Mesenchymal stem cell (in vitro differentiated cells and primary cell): ENCODE measurements at regions not wholly inside any gene's neighbourhood (a gene's known extent, or its start where the extent isn't known, plus 50 kb on each side); places are given as distances from the start of the nearest gene placed in this dataset.
A peak's percentile ranks its signal among the peaks of the same experiment; 100 is the strongest.

Experiments used
- DNase-seq: peaks from one replicate; pipeline ENCODE4 v3.0.0-alpha.2; 2013
- H2AFZ ChIP-seq: one replicate; pipeline ENCODE4 v1.6.1; 2013; ENCODE audit warnings: low read depth, mild to moderate bottlenecking, control low read depth, inconsistent platforms, low read length, moderate library complexity
- H2AK5ac ChIP-seq: 2 replicates; pipeline ENCODE4 v1.6.1; 2013; ENCODE audit warnings: low read length, moderate library complexity, mild to moderate bottlenecking, inconsistent platforms; ENCODE audit not compliant: severe bottlenecking
- H2BK120ac ChIP-seq: one replicate; pipeline ENCODE4 v1.6.1; 2013; ENCODE audit warnings: low read depth, mild to moderate bottlenecking, inconsistent platforms, low read length, moderate library complexity
- H2BK12ac ChIP-seq, 2 experiments: one replicate each; pipeline ENCODE4 v1.6.1; 2013; ENCODE audit warnings: inconsistent platforms in 2 of 2, low read length in 2 of 2, mild to moderate bottlenecking in 2 of 2, moderate library complexity in 2 of 2, control low read depth in 1 of 2
- H2BK15ac ChIP-seq: one replicate; pipeline ENCODE4 v1.6.1; 2013; ENCODE audit warnings: mild to moderate bottlenecking, low read depth, inconsistent platforms; ENCODE audit not compliant: poor library complexity, severe bottlenecking
- H2BK5ac ChIP-seq: 2 replicates; pipeline ENCODE4 v1.6.1; 2013; ENCODE audit warnings: low read depth, mild to moderate bottlenecking, low read length, control low read depth, inconsistent platforms; ENCODE audit not compliant: poor library complexity, severe bottlenecking
- H3K14ac ChIP-seq, 2 experiments: one replicate each; pipeline ENCODE4 v1.6.1; 2013; ENCODE audit warnings: inconsistent platforms in 2 of 2, low read length in 2 of 2, control low read depth in 1 of 2, mild to moderate bottlenecking in 1 of 2, moderate library complexity in 1 of 2
- H3K18ac ChIP-seq, 2 experiments: one replicate each; pipeline ENCODE4 v1.6.1; 2013; ENCODE audit warnings: inconsistent platforms in 2 of 2, low read length in 2 of 2, control low read depth in 1 of 2, low read depth in 1 of 2, mild to moderate bottlenecking in 1 of 2
- H3K23ac ChIP-seq, 2 experiments: one replicate each; pipeline ENCODE4 v1.6.1; 2013; ENCODE audit warnings: inconsistent platforms in 2 of 2, low read length in 2 of 2, mild to moderate bottlenecking in 2 of 2, moderate library complexity in 2 of 2, control low read depth in 1 of 2
- H3K27ac ChIP-seq: 2 replicates; pipeline ENCODE4 v1.5.1; 2013; ENCODE audit warnings: mild to moderate bottlenecking, moderate library complexity, low read length, control low read depth, inconsistent platforms; ENCODE audit not compliant: poor library complexity, severe bottlenecking
- H3K27me3 ChIP-seq, 2 experiments: 2 replicates each; pipeline versions ENCODE4 v1.6.1 to v1.7.0; 2013; ENCODE audit warnings: low read length in 2 of 2, mild to moderate bottlenecking in 2 of 2, moderate library complexity in 2 of 2, control low read depth in 1 of 2, inconsistent platforms in 1 of 2; ENCODE audit not compliant: control insufficient read depth in 1 of 2, insufficient read depth in 1 of 2
- H3K36me3 ChIP-seq, 2 experiments: 2 replicates each; pipeline versions ENCODE4 v1.6.1 to v1.7.0; 2013; ENCODE audit warnings: low read length in 2 of 2, control low read depth in 1 of 2, inconsistent platforms in 1 of 2, low read depth in 1 of 2, mild to moderate bottlenecking in 1 of 2; ENCODE audit not compliant: insufficient read depth in 2 of 2, control insufficient read depth in 1 of 2
- H3K4ac ChIP-seq, 2 experiments: one replicate each; pipeline ENCODE4 v1.6.1; 2013; ENCODE audit warnings: inconsistent platforms in 2 of 2, low read length in 2 of 2, mild to moderate bottlenecking in 2 of 2, moderate library complexity in 2 of 2, control low read depth in 1 of 2, low read depth in 1 of 2
- H3K4me1 ChIP-seq: 2 replicates; pipeline ENCODE4 v1.6.1; 2013; ENCODE audit warnings: low read depth, low read length, control low read depth; ENCODE audit not compliant: control insufficient read depth, insufficient read depth
- H3K4me2 ChIP-seq: 2 replicates; pipeline ENCODE4 v1.6.1; 2013; ENCODE audit warnings: low read length, mild to moderate bottlenecking, inconsistent platforms; ENCODE audit not compliant: poor library complexity, severe bottlenecking
- H3K4me3 ChIP-seq, 2 experiments: 2 replicates each; pipeline versions ENCODE4 v1.5.1 to v1.7.0; 2013; ENCODE audit warnings: low read length in 2 of 2, mild to moderate bottlenecking in 2 of 2, control low read depth in 1 of 2, low read depth in 1 of 2; ENCODE audit not compliant: insufficient read depth in 1 of 2
- H3K79me1 ChIP-seq: replicated peaks from 2 replicates; pipeline ENCODE4 v1.6.1; 2013; ENCODE audit warnings: mild to moderate bottlenecking, control low read depth, low read length, inconsistent platforms; ENCODE audit not compliant: poor library complexity, severe bottlenecking
- H3K9ac ChIP-seq: 2 replicates; pipeline ENCODE4 v1.7.0; 2013; ENCODE audit warnings: mild to moderate bottlenecking, low read length, moderate library complexity
- H3K9me3 ChIP-seq: 2 replicates; pipeline ENCODE4 v1.7.0; 2013; ENCODE audit warnings: mild to moderate bottlenecking, low read length; ENCODE audit not compliant: control insufficient read depth
- H4K8ac ChIP-seq: one replicate; pipeline ENCODE4 v1.6.1; 2013; ENCODE audit warnings: inconsistent platforms, mild to moderate bottlenecking, low read length, moderate library complexity
- H4K91ac ChIP-seq: one replicate; pipeline ENCODE4 v1.6.1; 2013; ENCODE audit warnings: mild to moderate bottlenecking, low read length, inconsistent platforms
- WGBS: methylation state at CpG from one replicate; pipeline ENCODE4 v1.1.7; 2013; ENCODE audit warnings: mixed read lengths; 5-methylcytosine and 5-hydroxymethylcytosine counted together

- 97% methylated on average over 9 of the region's 9 CpGs for WGBS
- H2BK15ac ChIP-seq: no peak overlapping the region
These were observed 55.3 kb upstream of the HAAO start for GRCh38 chr2:42847596-42848151.

GRCh38 chr2:42846932-42847595 is 54.7 kb upstream of the HAAO start:
- H3K27ac ChIP-seq: no peak overlapping the region
- H3K9me3 ChIP-seq: no peaks in the 10 kb centered on the region
- H3K18ac ChIP-seq: peak overlapping the region; percentile 61 to 84
- no peak overlapping the region for H2BK5ac ChIP-seq
- H2AK5ac ChIP-seq: no peak overlapping the region
- peak overlapping the region in 1 of 2 experiments; percentile 55 for H3K4ac ChIP-seq
- H2BK12ac ChIP-seq: peak overlapping the region; percentile 7 to 85
- H3K4me2 ChIP-seq: no peak overlapping the region
- H3K79me1 ChIP-seq: no peaks in the 10 kb centered on the region
- H2BK120ac ChIP-seq: no peak overlapping the region
- peak overlapping the region; percentile 67 for H4K91ac ChIP-seq
- H3K9ac ChIP-seq: no peak overlapping the region
- H3K14ac ChIP-seq: peak overlapping the region in 1 of 2 experiments; percentile 61
- H3K23ac ChIP-seq: no peak overlapping the region
- H4K8ac ChIP-seq: peak overlapping the region; percentile 0
- peaks cover 8% of the 10 kb centered on the region for H3K4me1 ChIP-seq
- H3K27me3 ChIP-seq: no peaks in the 10 kb centered on the region
- no peak for DNase-seq
- no peak overlapping the region for H2AFZ ChIP-seq
- WGBS: 89% methylated on average over 9 of the region's 9 CpGs
- H2BK15ac ChIP-seq: peak overlapping the region; percentile 87
- no peak overlapping the region for H3K4me3 ChIP-seq
- H3K36me3 ChIP-seq: no peaks in the 10 kb centered on the region

More at GRCh38 chr2:42847596-42848151, 55.3 kb upstream of the HAAO start:
- H3K9me3 ChIP-seq: no peaks in the 10 kb centered on the region
- DNase-seq: no peak
- no peak overlapping the region for H3K4me2 ChIP-seq
- no peak overlapping the region for H3K9ac ChIP-seq
- no peak overlapping the region for H3K4me3 ChIP-seq
- H2AK5ac ChIP-seq: no peak overlapping the region
- no peak overlapping the region for H3K27ac ChIP-seq
- peak overlapping the region; percentile 7 to 20 for H2BK12ac ChIP-seq
- H4K8ac ChIP-seq: no peak overlapping the region
- peaks cover 8% of the 10 kb centered on the region for H3K4me1 ChIP-seq
- peak overlapping the region; percentile 14 for H4K91ac ChIP-seq
- peak overlapping the region; percentile 0 to 15 for H3K4ac ChIP-seq
- peak overlapping the region; percentile 58 for H2BK120ac ChIP-seq
- no peak overlapping the region for H3K23ac ChIP-seq
- H3K79me1 ChIP-seq: no peaks in the 10 kb centered on the region
- H3K14ac ChIP-seq: no peak overlapping the region
- H3K27me3 ChIP-seq: no peaks in the 10 kb centered on the region
- peak overlapping the region; percentile 34 to 84 for H3K18ac ChIP-seq
- H2BK5ac ChIP-seq: no peak overlapping the region
- no peak overlapping the region for H2AFZ ChIP-seq
- no peaks in the 10 kb centered on the region for H3K36me3 ChIP-seq

DNA sequence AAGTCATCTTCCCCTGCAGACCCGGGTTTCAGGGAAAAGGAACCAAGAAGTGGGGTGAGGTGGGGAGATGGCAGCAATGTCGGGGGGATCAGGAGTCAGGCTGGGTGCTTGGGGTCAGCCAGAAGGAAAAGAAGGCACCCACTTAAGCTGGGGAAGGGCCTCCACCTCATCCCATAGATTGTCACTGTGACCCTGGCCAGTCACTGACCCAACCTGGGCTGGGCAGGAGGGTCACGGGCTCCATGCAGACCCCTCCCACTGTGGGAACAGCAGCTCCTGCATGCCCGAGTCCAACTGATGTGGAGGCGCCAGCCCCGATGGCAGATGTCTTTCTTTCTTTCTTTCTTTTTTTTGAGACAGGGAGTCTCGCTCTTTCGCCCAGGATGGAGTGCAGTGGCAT is 53.6 kb upstream of the HAAO start:
- Histone ChIP-seq H3K18ac (peak overlapping the region; percentile 97 to 98), H3K27me3 (no peaks in the 10 kb centered on the region), H2BK15ac (peak overlapping the region; percentile 94), H2BK12ac (peak overlapping the region; percentile 87 to 100), H3K36me3 (no peaks in the 10 kb centered on the region), H4K8ac (peak overlapping the region; percentile 93), H3K14ac (peak overlapping the region; percentile 28 to 85), H2BK5ac (no peak overlapping the region), H3K4me1 (peaks cover 7% of the 10 kb centered on the region), H4K91ac (peak overlapping the region; percentile 91), H3K4ac (peak overlapping the region; percentile 15 to 99), H3K27ac (no peak overlapping the region), H3K4me3 (no peak overlapping the region), H3K4me2 (no peak overlapping the region), H3K9ac (no peak overlapping the region), H2BK120ac (peak overlapping the region; percentile 77), H3K79me1 (no peaks in the 10 kb centered on the region), H3K9me3 (no peaks in the 10 kb centered on the region), H3K23ac (peak overlapping the region; percentile 81 to 96), H2AK5ac (no peak overlapping the region), H2AFZ (peak overlapping the region; percentile 21)
- no peak for DNase-seq
- WGBS: 70% methylated on average over 6 of the region's 8 CpGs

- no peak overlapping the region for H3K27ac ChIP-seq
- peak overlapping the region; percentile 77 for H2BK120ac ChIP-seq
- H2BK12ac ChIP-seq: peak overlapping the region; percentile 95 to 100
- H2BK15ac ChIP-seq: peak overlapping the region; percentile 94
- H3K36me3 ChIP-seq: no peaks in the 10 kb centered on the region
- no peak overlapping the region for H3K4me2 ChIP-seq
- no peaks in the 10 kb centered on the region for H3K27me3 ChIP-seq
- no peak overlapping the region for H2BK5ac ChIP-seq
- H3K79me1 ChIP-seq: no peaks in the 10 kb centered on the region
- WGBS: 2% methylated on average over 17 of the region's 20 CpGs
- H4K8ac ChIP-seq: peak overlapping the region; percentile 93
- peak overlapping the region; percentile 51 for H3K9ac ChIP-seq
- H4K91ac ChIP-seq: peak overlapping the region; percentile 77
- no peak overlapping the region for H3K4me3 ChIP-seq
- H3K14ac ChIP-seq: no peak overlapping the region
- H3K18ac ChIP-seq: peak overlapping the region; percentile 97 to 98
- no peak overlapping the region for H3K23ac ChIP-seq
- peaks cover 7% of the 10 kb centered on the region for H3K4me1 ChIP-seq
- no peaks in the 10 kb centered on the region for H3K9me3 ChIP-seq
- no peak overlapping the region for H2AK5ac ChIP-seq
- no peak overlapping the region for H2AFZ ChIP-seq
- DNase-seq: peak; percentile 97
- peak overlapping the region; percentile 73 to 99 for H3K4ac ChIP-seq
These were observed 52.8 kb upstream of the HAAO start for GRCh38 chr2:42844901-42845821.
